ENCODE measurements at regions not wholly inside any gene's neighbourhood (a gene's known extent, or its start where the extent isn't known, plus 50 kb on each side); places are given as distances from the start of the nearest gene placed in this dataset.

GRCh38 chr2:167769020-167769419 is 478.4 kb downstream of the STK39 start:
- Histone ChIP-seq H3K9me1 (ENCODE audit: control insufficient read depth, extremely low read depth, insufficient read depth, low read length) (no peaks in the 10 kb centered on the region), H3K4me1 (ENCODE audit: control insufficient read depth, extremely low read depth, insufficient read depth, low read length) (no peaks in the 10 kb centered on the region), H2AFZ (ENCODE audit: control insufficient read depth, low read length) (no peak overlapping the region), H3K9me3 (ENCODE audit: control insufficient read depth, low read depth, low read length) (no peaks in the 10 kb centered on the region), H3K36me3 (ENCODE audit: control insufficient read depth in 2 of 2, extremely low read depth in 1 of 2, insufficient read depth in 2 of 2, low read length in 2 of 2) (no peaks in the 10 kb centered on the region), H3K27me3 (ENCODE audit: control insufficient read depth, extremely low read depth, insufficient read depth, low read length) (no peaks in the 10 kb centered on the region), H3K27ac (ENCODE audit: control insufficient read depth, insufficient read depth, low read length) (no peak overlapping the region), H4K20me1 (ENCODE audit: control insufficient read depth, extremely low read depth, insufficient read depth, low read length) (no peaks in the 10 kb centered on the region), H3K9ac (ENCODE audit: control insufficient read depth, extremely low read depth, insufficient read depth, low read length) (no peak overlapping the region), H3K79me2 (ENCODE audit: control insufficient read depth, insufficient read depth, low read length) (no peaks in the 10 kb centered on the region), H3K4me3 (ENCODE audit: control insufficient read depth in 2 of 3, extremely low read depth in 1 of 3, insufficient read depth in 2 of 3, low read depth in 1 of 3, low read length in 3 of 3) (no peak overlapping the region), H3K4me2 (ENCODE audit: control insufficient read depth, extremely low read depth, insufficient read depth, low read depth, low read length) (no peak overlapping the region)
- FAIRE-seq: no peak
- DNase-seq (ENCODE audit: low read depth, low spot score): no peak
- TF ChIP-seq EZH2 (IDR thresholded peaks at IDR 0.05; ENCODE audit: low read length) (no peak), CTCF (optimal IDR thresholded peaks at IDR 0.05 in 1 of 3, IDR thresholded peaks at IDR 0.05 in 1 of 3, conservative IDR thresholded peaks at IDR 0.05 in 1 of 3; ENCODE audit: extremely low read depth in 1 of 3, insufficient read depth in 2 of 3, low read length in 3 of 3) (no peak)
- dilution Hi-C loops (cut with MboI; ENCODE audit: extremely low pct_ligation_motif_present, low sequenced_read_pairs): no loop called here

- Histone ChIP-seq H3K9me3 (ENCODE audit: control insufficient read depth, low read depth, low read length) (no peaks in the 10 kb centered on the region), H3K4me2 (ENCODE audit: control insufficient read depth, extremely low read depth, insufficient read depth, low read depth, low read length) (no peak overlapping the region), H3K4me1 (ENCODE audit: control insufficient read depth, extremely low read depth, insufficient read depth, low read length) (no peaks in the 10 kb centered on the region), H3K9me1 (ENCODE audit: control insufficient read depth, extremely low read depth, insufficient read depth, low read length) (no peaks in the 10 kb centered on the region), H3K4me3 (ENCODE audit: control insufficient read depth in 2 of 3, extremely low read depth in 1 of 3, insufficient read depth in 2 of 3, low read depth in 1 of 3, low read length in 3 of 3) (no peak overlapping the region), H3K27me3 (ENCODE audit: control insufficient read depth, extremely low read depth, insufficient read depth, low read length) (no peaks in the 10 kb centered on the region), H4K20me1 (ENCODE audit: control insufficient read depth, extremely low read depth, insufficient read depth, low read length) (no peaks in the 10 kb centered on the region), H3K79me2 (ENCODE audit: control insufficient read depth, insufficient read depth, low read length) (no peaks in the 10 kb centered on the region), H3K36me3 (ENCODE audit: control insufficient read depth in 2 of 2, extremely low read depth in 1 of 2, insufficient read depth in 2 of 2, low read length in 2 of 2) (no peaks in the 10 kb centered on the region), H3K27ac (ENCODE audit: control insufficient read depth, insufficient read depth, low read length) (no peak overlapping the region), H3K9ac (ENCODE audit: control insufficient read depth, extremely low read depth, insufficient read depth, low read length) (no peak overlapping the region), H2AFZ (ENCODE audit: control insufficient read depth, low read length) (no peak overlapping the region)
- TF ChIP-seq EZH2 (IDR thresholded peaks at IDR 0.05; ENCODE audit: low read length): no peak
- TF ChIP-seq CTCF (optimal IDR thresholded peaks at IDR 0.05 in 1 of 3, IDR thresholded peaks at IDR 0.05 in 1 of 3, conservative IDR thresholded peaks at IDR 0.05 in 1 of 3; ENCODE audit: extremely low read depth in 1 of 3, insufficient read depth in 2 of 3, low read length in 3 of 3): no peak
- FAIRE-seq (no peak), DNase-seq (ENCODE audit: low read depth, low spot score) (no peak)
- dilution Hi-C loops (cut with MboI; ENCODE audit: extremely low pct_ligation_motif_present, low sequenced_read_pairs): no loop called here
Measured at GRCh38 chr2:167767830-167768229, 479.6 kb downstream of the STK39 start.

All from keratinocyte (primary cell).